GM18511 (cell line): ENCODE measurements at regions not wholly inside any gene's neighbourhood (a gene's known extent, or its start where the extent isn't known, plus 50 kb on each side); places are given as distances from the start of the nearest gene placed in this dataset.

Experiments
- ATAC-seq: cut with Tn5 transposase; IDR thresholded peaks from one replicate; pipeline ENCODE4 v1.9.1; 2021; ENCODE audit warnings: mild to moderate bottlenecking, moderate library complexity; ENCODE audit not compliant: unreplicated experiment

- ATAC-seq: no peak
Measured at GRCh38 chr9:119841016-119841415, 471.8 kb upstream of the BRINP1 start.

DNA sequence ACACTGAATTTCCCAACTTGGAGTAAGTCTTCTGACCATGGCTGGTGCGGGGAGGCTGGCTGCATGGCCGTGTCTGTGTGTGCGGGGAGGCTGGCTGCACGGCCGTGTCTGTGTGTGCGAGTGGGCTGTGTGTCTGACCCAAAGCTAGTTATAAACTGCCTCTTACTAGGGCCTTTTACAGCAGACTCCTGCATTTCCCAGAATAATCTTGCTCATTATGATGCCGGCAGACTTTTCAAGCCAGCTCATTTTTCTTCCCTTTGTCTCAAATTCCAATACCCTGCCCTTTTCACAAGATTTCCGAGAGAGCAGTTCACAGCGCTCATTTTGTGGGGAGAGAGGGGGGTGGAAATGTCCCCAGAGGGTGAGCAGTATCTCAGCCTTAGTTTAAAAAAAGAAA is 470.7 kb upstream of the BRINP1 start:
- no peak for ATAC-seq

DNA sequence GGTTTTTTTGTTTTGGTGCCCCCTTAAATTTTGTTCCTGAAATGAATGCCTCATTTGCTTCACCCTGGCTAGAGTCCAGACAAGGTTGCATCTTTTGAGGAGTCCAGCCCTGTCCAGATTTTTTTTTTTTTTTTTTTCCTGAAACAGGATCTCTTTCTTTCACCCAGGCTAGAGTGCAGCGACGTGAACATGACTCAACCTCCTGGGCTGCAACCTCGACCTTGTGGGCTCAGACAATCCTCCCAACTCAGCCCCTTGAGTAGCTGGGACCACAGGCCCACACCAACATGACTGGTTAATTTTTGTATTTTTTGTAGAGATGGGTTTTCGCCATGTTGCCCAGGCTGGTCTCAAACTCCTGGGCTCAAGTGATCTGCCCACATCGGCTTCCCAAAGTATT is 469.0 kb upstream of the BRINP1 start:
- ATAC-seq: no peak

- no peak for ATAC-seq
Measured at GRCh38 chr9:119836036-119836435, 466.8 kb upstream of the BRINP1 start.

- ATAC-seq: no peak
Measured at GRCh38 chr9:119834064-119834620, 464.9 kb upstream of the BRINP1 start.

DNA sequence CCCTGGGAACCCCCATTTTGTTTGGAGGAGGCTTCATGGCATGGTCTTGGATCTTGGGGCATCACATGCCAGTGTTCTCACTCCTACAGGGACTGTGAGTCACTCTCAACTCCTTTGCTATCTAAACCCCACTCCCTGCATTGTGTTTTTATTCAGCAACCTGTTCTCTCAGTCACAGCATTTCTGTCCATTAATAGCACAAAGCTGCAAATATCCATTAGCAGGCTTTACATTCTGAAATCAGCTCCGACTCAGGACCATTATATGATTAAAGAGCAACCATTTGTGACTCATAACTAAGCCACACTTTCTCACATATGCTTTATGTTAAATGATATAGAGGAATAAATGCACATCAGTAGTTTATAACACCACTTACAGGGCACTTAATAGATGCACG is 462.1 kb upstream of the BRINP1 start:
- no peak for ATAC-seq

DNA sequence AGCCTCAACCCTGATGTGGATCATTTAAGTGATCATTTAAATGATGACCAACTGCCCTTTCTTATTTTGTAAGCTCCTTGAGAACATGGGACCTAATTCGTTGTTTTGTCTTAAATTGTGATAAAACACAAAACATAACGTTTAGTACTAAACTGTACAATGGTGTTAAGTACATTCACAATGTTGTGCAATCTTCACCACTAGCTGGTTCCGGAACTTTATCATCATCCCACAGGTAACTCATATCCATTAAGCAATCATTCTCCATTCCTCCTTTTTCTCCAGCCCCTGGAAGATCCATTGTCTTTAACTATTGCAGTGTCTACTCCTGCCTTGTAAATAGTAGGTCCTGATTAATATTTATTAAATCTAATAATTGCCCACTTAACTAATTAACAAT is 460.5 kb upstream of the BRINP1 start:
- no peak for ATAC-seq

- no peak for ATAC-seq
Measured at GRCh38 chr9:119829186-119829585, 460.0 kb upstream of the BRINP1 start.

DNA sequence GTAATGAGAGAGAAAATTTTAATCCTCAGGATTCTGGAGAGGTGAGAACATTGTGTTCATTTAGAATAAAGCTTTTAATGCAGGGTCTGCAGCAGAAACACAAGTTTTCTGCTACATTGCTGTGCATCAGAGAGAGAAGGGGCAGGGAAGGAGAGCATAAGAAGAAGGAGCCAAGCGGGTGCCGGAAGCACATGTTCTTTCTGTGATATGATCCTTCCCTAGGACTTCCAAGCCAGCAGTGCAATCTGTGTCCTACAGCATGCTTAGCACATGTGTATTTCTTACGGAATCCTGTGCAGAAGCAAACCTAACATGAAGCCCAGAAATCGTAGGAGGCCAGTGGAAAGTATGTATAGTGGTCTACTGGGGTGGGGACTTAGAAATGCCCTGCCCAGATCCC is 458.3 kb upstream of the BRINP1 start:
- ATAC-seq: no peak

DNA sequence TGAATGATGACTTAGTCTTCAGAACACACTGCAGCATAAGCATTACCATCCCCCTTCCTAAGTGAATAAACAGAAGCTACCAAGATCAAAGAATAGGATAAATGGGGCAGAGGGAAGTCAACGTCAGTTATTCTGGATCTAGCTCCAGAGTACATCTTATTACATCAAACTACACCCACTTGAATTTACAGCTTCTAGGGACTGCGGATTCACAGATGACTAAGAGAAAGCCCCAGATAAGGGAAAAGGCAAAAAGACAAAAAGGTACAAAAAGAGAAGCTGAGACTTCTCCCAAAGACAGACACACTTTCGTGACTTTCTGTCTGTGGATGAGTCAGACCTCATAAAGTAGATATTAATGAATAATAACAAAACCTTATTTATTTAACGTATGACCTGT is 457.9 kb upstream of the BRINP1 start:
- ATAC-seq: no peak

GRCh38 chr9:119818726-119819435 is 449.6 kb upstream of the BRINP1 start:
- ATAC-seq: no peak

DNA sequence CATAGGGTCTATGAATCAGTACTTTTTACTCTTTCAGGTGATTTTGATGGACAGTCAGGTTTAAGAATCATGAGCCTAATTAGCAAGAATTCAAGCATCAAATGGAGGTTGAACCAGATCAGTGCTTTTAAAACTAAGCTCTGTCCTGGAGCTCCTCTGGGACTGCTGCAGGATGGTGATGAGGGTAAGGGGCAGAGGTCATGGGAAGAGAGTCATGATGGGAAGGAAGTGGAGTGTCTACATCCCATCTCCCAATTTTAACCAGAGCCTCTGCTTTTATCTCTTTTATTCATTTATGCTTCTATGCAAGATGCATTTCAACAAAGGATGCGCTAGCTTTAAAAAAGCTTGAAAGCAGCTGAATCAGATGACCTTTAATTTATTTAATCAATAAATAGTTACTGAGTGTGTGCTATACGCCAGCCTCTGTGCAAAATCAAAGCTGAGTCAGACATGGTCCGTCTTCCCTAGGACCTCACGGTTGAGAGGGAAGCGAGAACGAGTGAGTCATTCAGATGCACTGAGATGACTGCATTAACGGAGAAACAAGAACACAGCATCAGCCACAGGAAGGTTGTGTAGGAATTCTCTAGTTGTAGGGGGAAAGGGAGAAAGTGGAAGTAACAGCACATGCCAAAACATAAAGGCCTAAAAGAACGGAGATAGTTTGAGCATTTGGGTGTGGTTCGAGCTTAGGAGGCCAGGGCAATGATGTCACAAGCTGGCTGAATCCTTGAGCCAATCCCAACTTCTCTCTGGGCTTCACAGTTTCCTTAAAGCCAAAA is 441.6 kb upstream of the BRINP1 start:
- ATAC-seq: no peak

GRCh38 chr9:119803679-119804078 is 434.4 kb upstream of the BRINP1 start:
- no peak for ATAC-seq

DNA sequence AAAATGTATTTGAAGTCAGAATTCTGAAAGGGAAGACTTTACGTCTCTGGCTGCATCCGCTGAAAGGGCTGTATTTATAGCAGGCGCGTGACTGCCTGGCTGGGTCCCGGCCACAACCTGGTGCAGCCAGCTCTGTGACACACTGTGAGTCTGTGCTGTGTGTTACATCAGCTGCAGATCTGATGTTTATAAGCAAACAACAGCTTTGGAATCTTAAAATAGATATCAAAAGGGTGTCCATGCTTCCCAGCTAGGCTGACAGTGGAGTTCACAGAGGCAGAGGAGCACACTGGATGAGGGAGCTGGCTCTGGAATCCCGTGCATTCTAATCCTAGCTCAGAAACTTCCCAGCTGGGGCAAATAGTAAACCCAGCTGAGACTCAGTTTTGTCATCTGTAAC is 433.4 kb upstream of the BRINP1 start:
- ATAC-seq: peak; percentile 75

GRCh38 chr9:119802133-119802532 is 432.9 kb upstream of the BRINP1 start:
- no peak for ATAC-seq

DNA sequence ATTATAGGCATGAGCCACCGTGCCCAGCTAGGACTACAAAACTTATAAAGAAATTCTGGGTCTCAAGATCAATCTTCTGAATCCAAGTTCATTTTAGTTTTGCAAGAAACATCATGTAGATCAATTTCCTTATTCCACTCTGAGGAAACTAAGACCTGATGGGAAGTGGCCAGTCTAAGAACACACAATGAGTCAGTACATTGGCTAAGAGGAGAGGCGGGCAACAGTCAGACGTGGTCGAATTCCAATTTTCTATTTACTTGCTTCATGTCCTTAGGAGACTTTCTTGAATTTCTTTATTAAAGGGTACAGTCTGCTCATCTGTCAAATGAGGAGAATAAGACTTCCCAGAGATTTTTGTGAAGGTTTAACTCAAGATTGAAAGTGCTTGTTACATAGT is 432.1 kb upstream of the BRINP1 start:
- ATAC-seq: no peak

GRCh38 chr9:119795395-119795794 is 426.2 kb upstream of the BRINP1 start:
- ATAC-seq: no peak

DNA sequence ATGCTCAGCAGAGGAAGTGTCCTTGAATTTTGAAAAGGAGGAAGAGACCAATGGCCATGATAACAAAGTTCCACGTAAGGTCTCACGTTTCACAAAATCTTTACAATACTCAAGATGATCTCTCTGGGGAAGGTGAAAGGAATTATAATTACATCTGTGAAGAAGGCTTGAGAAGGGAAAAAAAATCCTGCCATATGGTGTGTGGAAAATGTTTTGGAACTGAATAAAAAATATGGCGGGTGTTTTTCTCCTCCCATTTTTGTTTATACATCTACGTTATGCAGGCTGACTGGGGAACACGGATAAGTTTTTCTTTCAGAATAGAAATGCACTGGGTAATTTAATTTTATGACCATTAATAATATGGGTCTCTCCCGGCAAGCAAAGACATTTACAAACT is 425.6 kb upstream of the BRINP1 start:
- no peak for ATAC-seq

- ATAC-seq: no peak
Measured at GRCh38 chr9:119793218-119793617, 424.0 kb upstream of the BRINP1 start.

GRCh38 chr9:119792242-119792641 is 423.0 kb upstream of the BRINP1 start:
- ATAC-seq: peak; percentile 85

GRCh38 chr9:119789987-119790386 is 420.8 kb upstream of the BRINP1 start:
- ATAC-seq: no peak

- ATAC-seq: no peak
Measured at GRCh38 chr9:119788921-119789320, 419.7 kb upstream of the BRINP1 start.
